LNCAP (cell line): ENCODE measurements at regions not wholly inside any gene's neighbourhood (a gene's known extent, or its start where the extent isn't known, plus 50 kb on each side); places are given as distances from the start of the nearest gene placed in this dataset.

ENCODE experiments used
- TF ChIP-seq, protein P1 (sequence below): fragments of 450-650 bp; IDR thresholded peaks from 2 replicates; pipeline ENCODE4 v1.5.1; 2017; ENCODE audit warnings: mild to moderate bottlenecking

- TF ChIP-seq, protein P1, sequence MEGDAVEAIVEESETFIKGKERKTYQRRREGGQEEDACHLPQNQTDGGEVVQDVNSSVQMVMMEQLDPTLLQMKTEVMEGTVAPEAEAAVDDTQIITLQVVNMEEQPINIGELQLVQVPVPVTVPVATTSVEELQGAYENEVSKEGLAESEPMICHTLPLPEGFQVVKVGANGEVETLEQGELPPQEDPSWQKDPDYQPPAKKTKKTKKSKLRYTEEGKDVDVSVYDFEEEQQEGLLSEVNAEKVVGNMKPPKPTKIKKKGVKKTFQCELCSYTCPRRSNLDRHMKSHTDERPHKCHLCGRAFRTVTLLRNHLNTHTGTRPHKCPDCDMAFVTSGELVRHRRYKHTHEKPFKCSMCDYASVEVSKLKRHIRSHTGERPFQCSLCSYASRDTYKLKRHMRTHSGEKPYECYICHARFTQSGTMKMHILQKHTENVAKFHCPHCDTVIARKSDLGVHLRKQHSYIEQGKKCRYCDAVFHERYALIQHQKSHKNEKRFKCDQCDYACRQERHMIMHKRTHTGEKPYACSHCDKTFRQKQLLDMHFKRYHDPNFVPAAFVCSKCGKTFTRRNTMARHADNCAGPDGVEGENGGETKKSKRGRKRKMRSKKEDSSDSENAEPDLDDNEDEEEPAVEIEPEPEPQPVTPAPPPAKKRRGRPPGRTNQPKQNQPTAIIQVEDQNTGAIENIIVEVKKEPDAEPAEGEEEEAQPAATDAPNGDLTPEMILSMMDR: no peak
Measured at GRCh38 chr4:173835903-173836302, 305.9 kb upstream of the HAND2 start.

- TF ChIP-seq, protein P1: no peak
Measured at GRCh38 chr4:173834151-173834550, 304.1 kb upstream of the HAND2 start.

DNA sequence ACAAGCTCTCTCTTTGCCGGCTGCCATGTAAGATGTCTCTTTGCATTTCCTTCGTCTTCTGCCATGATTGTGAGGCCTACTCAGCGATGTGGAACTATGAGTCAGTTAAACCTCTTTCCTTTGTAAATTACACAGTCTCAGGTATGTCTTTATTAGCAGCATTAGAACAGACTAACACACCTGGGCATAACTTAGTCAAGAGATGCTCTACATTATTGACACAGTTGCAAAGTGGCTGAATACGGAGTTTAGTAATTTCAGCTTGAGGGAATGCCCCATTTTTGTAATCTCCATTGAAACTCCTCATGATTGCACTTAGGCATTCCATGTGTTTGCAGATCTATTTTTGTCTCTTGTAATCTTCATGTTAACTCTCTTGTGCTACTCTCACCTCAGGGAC is 299.5 kb upstream of the HAND2 start:
- TF ChIP-seq, protein P1: no peak

DNA sequence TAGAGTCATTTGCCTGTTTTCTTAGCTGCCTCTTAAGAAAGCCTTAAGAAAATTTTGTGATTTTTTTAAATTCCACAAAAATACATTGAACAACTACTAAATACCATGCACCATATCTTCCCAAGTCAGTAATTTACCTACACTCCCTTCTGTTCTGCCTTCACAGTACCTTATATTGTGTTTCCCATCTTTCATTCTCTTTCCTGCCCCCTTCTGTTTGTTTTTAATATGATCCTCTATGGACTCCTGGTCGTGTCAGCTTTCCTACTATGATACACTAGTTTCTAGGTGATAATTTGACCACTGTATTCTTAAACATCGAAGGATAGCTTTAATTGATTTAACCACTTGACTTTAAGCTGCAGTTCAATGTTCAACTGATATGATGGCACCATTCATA is 297.7 kb upstream of the HAND2 start:
- TF ChIP-seq, protein P1: no peak

- TF ChIP-seq, protein P1: no peak
Measured at GRCh38 chr4:173821876-173822275, 291.8 kb upstream of the HAND2 start.

- TF ChIP-seq, protein P1: no peak
Measured at GRCh38 chr4:173821036-173821435, 291.0 kb upstream of the HAND2 start.

GRCh38 chr4:173807347-173807746 is 277.3 kb upstream of the HAND2 start:
- TF ChIP-seq, protein P1: no peak

- TF ChIP-seq, protein P1: no peak
Measured at GRCh38 chr4:173805884-173806283, 275.9 kb upstream of the HAND2 start.
